Inflammatory macrophage treated with lipopolysaccharide for 1 hour (primary cell): ENCODE measurements at regions not wholly inside any gene's neighbourhood (a gene's known extent, or its start where the extent isn't known, plus 50 kb on each side); places are given as distances from the start of the nearest gene placed in this dataset.

Experiments
- DNase-seq, 2 donors: peaks; one replicate each; pipeline ENCODE4 v3.0.0-alpha.2; 2020 to 2022

- DNase-seq: no peak
Measured at GRCh38 chr10:15462253-15462897, 91.3 kb upstream of the FAM171A1 start.

GRCh38 chr10:15461353-15462108 is 90.4 kb upstream of the FAM171A1 start:
- no peak for DNase-seq

GRCh38 chr10:15460661-15461060 is 89.6 kb upstream of the FAM171A1 start:
- DNase-seq: no peak

GRCh38 chr10:15459218-15459617 is 88.1 kb upstream of the FAM171A1 start:
- DNase-seq: no peak

- DNase-seq: no peak
Measured at GRCh38 chr10:15457382-15457781, 86.3 kb upstream of the FAM171A1 start.

- DNase-seq: no peak
Measured at GRCh38 chr10:15455456-15455855, 84.4 kb upstream of the FAM171A1 start.

GRCh38 chr10:15453926-15454325 is 82.8 kb upstream of the FAM171A1 start:
- DNase-seq: no peak

GRCh38 chr10:15453457-15453856 is 82.4 kb upstream of the FAM171A1 start:
- no peak for DNase-seq

GRCh38 chr10:15452545-15452944 is 81.5 kb upstream of the FAM171A1 start:
- DNase-seq: no peak

GRCh38 chr10:15451137-15452094 is 80.3 kb upstream of the FAM171A1 start:
- DNase-seq: no peak

GRCh38 chr10:15448598-15448997 is 77.5 kb upstream of the FAM171A1 start:
- no peak for DNase-seq

GRCh38 chr10:15445006-15445390 is 73.9 kb upstream of the FAM171A1 start:
- no peak for DNase-seq

GRCh38 chr10:15444105-15445005 is 73.3 kb upstream of the FAM171A1 start:
- DNase-seq: no peak

- DNase-seq: no peak
Measured at GRCh38 chr10:15442056-15442455, 71.0 kb upstream of the FAM171A1 start.

GRCh38 chr10:15440204-15440711 is 69.2 kb upstream of the FAM171A1 start:
- no peak for DNase-seq

- no peak for DNase-seq
Measured at GRCh38 chr10:15439341-15439842, 68.3 kb upstream of the FAM171A1 start.

GRCh38 chr10:15436696-15437095 is 65.6 kb upstream of the FAM171A1 start:
- DNase-seq: no peak

GRCh38 chr10:15433850-15434537 is 62.9 kb upstream of the FAM171A1 start:
- DNase-seq: peak; percentile 13 to 58

GRCh38 chr10:15432266-15432665 is 61.2 kb upstream of the FAM171A1 start:
- no peak for DNase-seq

- DNase-seq: no peak
Measured at GRCh38 chr10:15430969-15431771, 60.1 kb upstream of the FAM171A1 start.
